Limb (tissue), 2 donors: ENCODE measurements at regions not wholly inside any gene's neighbourhood (a gene's known extent, or its start where the extent isn't known, plus 50 kb on each side); places are given as distances from the start of the nearest gene placed in this dataset.

Experiments
- DNase-seq, 2 donors: peaks; one replicate each; pipeline ENCODE4 v3.0.0-alpha.2; 2016; ENCODE audit errors: extremely low spot score in 2 of 2

- DNase-seq = no peak
Measured at GRCh38 chr2:239676716-239677452, 276.1 kb upstream of the HDAC4 start.

- no peak for DNase-seq
Measured at GRCh38 chr2:239675826-239676715, 275.3 kb upstream of the HDAC4 start.

- no peak for DNase-seq
Measured at GRCh38 chr2:239674981-239675825, 274.4 kb upstream of the HDAC4 start.

GRCh38 chr2:239674101-239674980 is 273.5 kb upstream of the HDAC4 start:
- no peak for DNase-seq

GRCh38 chr2:239673641-239674040 is 272.8 kb upstream of the HDAC4 start:
- DNase-seq = no peak

GRCh38 chr2:239671916-239672849 is 271.4 kb upstream of the HDAC4 start:
- DNase-seq = no peak

GRCh38 chr2:239671471-239671870 is 270.7 kb upstream of the HDAC4 start:
- DNase-seq = no peak

- DNase-seq = no peak
Measured at GRCh38 chr2:239670463-239671120, 269.8 kb upstream of the HDAC4 start.

GRCh38 chr2:239669899-239670460 is 269.2 kb upstream of the HDAC4 start:
- DNase-seq = no peak

GRCh38 chr2:239669181-239669898 is 268.5 kb upstream of the HDAC4 start:
- no peak for DNase-seq

GRCh38 chr2:239668651-239669050 is 267.8 kb upstream of the HDAC4 start:
- no peak for DNase-seq

- DNase-seq = no peak
Measured at GRCh38 chr2:239668042-239668441, 267.2 kb upstream of the HDAC4 start.

GRCh38 chr2:239667431-239667985 is 266.7 kb upstream of the HDAC4 start:
- no peak for DNase-seq

- DNase-seq = no peak
Measured at GRCh38 chr2:239666855-239667376, 266.1 kb upstream of the HDAC4 start.

GRCh38 chr2:239666053-239666854 is 265.4 kb upstream of the HDAC4 start:
- DNase-seq = no peak

GRCh38 chr2:239664216-239664810 is 263.5 kb upstream of the HDAC4 start:
- DNase-seq = no peak
